Panc1 (cell line): ENCODE measurements at regions not wholly inside any gene's neighbourhood (a gene's known extent, or its start where the extent isn't known, plus 50 kb on each side); places are given as distances from the start of the nearest gene placed in this dataset.

Source experiments
- ATAC-seq: fragments of 200-7000 bp; cut with Tn5 transposase; 2 replicates; pipeline ENCODE4 v1.9.1; 2020; ENCODE audit warnings: mild to moderate bottlenecking, moderate library complexity
- BruUV-seq: library from RNA; stranded (reverse); fragments of 400-500 nt; replicated peaks from 2 replicates; lab custom pipeline; 2021; lab: Mats Ljungman, UMichigan
- CTCF ChIA-PET: fragments of 300-600 bp; sonication (Branson Sonifier 250); formaldehyde crosslinking; loops from one replicate; lab custom pipeline; 2022; ENCODE audit warnings: antibody characterized with exemption; lab: Charles Lee
- POLR2A ChIA-PET: fragments of 300-600 bp; sonication (Branson Sonifier 250); formaldehyde crosslinking; loops from one replicate; lab custom pipeline; 2022; ENCODE audit warnings: antibody characterized with exemption; lab: Charles Lee
- DNase-seq: peaks from one replicate; pipeline ENCODE4 v3.0.0-alpha.2; 2010; ENCODE audit warnings: low read depth, low spot score
- H3K27ac ChIP-seq: 2 replicates; pipeline ENCODE4 v1.5.1; 2011; ENCODE audit warnings: mild to moderate bottlenecking, low read length, inconsistent platforms
- H3K27me3 ChIP-seq: fragments of 200-500 bp; sonication (Bioruptor generic); 2 replicates; pipeline ENCODE4 v1.6.0; 2014; ENCODE audit warnings: low read length, inconsistent platforms; ENCODE audit not compliant: control insufficient read depth, insufficient read depth
- H3K36me3 ChIP-seq: fragments of 200-500 bp; sonication (Bioruptor generic); 2 replicates; pipeline ENCODE4 v1.5.1; 2014; ENCODE audit warnings: inconsistent platforms, mild to moderate bottlenecking, low read length, moderate library complexity; ENCODE audit not compliant: control insufficient read depth, insufficient read depth
- H3K4me1 ChIP-seq: 2 replicates; pipeline ENCODE4 v1.5.1; 2011; ENCODE audit warnings: inconsistent platforms, mild to moderate bottlenecking, low read length, moderate library complexity; ENCODE audit not compliant: control insufficient read depth, insufficient read depth
- H3K4me3 ChIP-seq, 2 experiments: 2 replicates each; pipeline ENCODE4 v1.5.1; 2011 to 2012; ENCODE audit warnings: low read depth in 2 of 2, low read length in 2 of 2, mild to moderate bottlenecking in 2 of 2, inconsistent platforms in 1 of 2, moderate library complexity in 1 of 2
- H3K9me3 ChIP-seq: fragments of 200-500 bp; sonication (Bioruptor generic); 2 replicates; pipeline ENCODE4 v1.5.1; 2014; ENCODE audit warnings: low read depth, mild to moderate bottlenecking, inconsistent platforms, low read length, moderate library complexity; ENCODE audit not compliant: control insufficient read depth, insufficient read depth
- CTCF ChIP-seq: fragments of 450-650 bp; IDR thresholded peaks from 2 replicates; pipeline ENCODE4 v1.5.1; 2017; ENCODE audit warnings: mild to moderate bottlenecking
- POLR2AphosphoS5 ChIP-seq: IDR thresholded peaks from 2 replicates; pipeline ENCODE4 v1.6.1; 2012; ENCODE audit warnings: mild to moderate bottlenecking, low read depth, low read length, moderate library complexity
- REST ChIP-seq, 2 experiments: IDR thresholded peaks; 2 replicates each; pipeline ENCODE4 v1.6.1; 2011 to 2012; ENCODE audit warnings: low read depth in 2 of 2, control low read depth in 1 of 2, low read length in 1 of 2, mild to moderate bottlenecking in 1 of 2, moderate library complexity in 1 of 2; ENCODE audit not compliant: insufficient read depth in 1 of 2
- SIN3A ChIP-seq: IDR thresholded peaks from 2 replicates; pipeline ENCODE4 v1.6.1; 2012; ENCODE audit warnings: low read depth, mild to moderate bottlenecking, low read length, moderate library complexity, borderline replicate concordance; ENCODE audit not compliant: insufficient read depth
- TCF7L2 ChIP-seq: IDR thresholded peaks from 2 replicates; pipeline ENCODE4 v1.6.1; 2011; ENCODE audit warnings: mild to moderate bottlenecking, low read depth, low read length, inconsistent platforms
- in situ Hi-C: cut with HindIII; loops from 2 replicates; pipeline ENCODE4 v1.10.0; 2016; ENCODE audit warnings: low sequenced_read_pairs, low pct_unique_long_range_greater_than_20kb
- intact Hi-C: fragments of 100-400 bp; cut with micrococcal nuclease; formaldehyde crosslinking; loops from one replicate; pipeline ENCODE4 v1.10.0; 2022; ENCODE audit not compliant: unreplicated experiment

- POLR2A ChIA-PET = no interaction called here
- no peak for DNase-seq
- no peaks in the 10 kb centered on the region for H3K27me3 ChIP-seq
- in situ Hi-C loops (no loop called here), intact Hi-C loops (no loop called here)
- H3K27ac ChIP-seq = no peak overlapping the region
- no peak for ATAC-seq
- BruUV-seq = no TSS peak
- no peaks in the 10 kb centered on the region for H3K36me3 ChIP-seq
- H3K4me3 ChIP-seq = no peak overlapping the region
- no peaks in the 10 kb centered on the region for H3K4me1 ChIP-seq
- TF ChIP-seq TCF7L2 (no peak), POLR2AphosphoS5 (no peak), SIN3A (no peak), REST (IDR thresholded peaks at IDR 0.05; ENCODE audit: insufficient read depth in 1 of 2, low read depth in 2 of 2, low read length in 1 of 2) (no peak), CTCF (no peak)
- CTCF ChIA-PET = interaction anchor here (0.6 kb wide), 1 partner anchor 772 kb away, joined by 3 read pairs; no protein-coding TSS in a partner anchor
- no peaks in the 10 kb centered on the region for H3K9me3 ChIP-seq
Observed at GRCh38 chr5:121719255-121719654, 132.4 kb upstream of the FTMT start.

GRCh38 chr5:121725450-121725849, 126.2 kb upstream of the FTMT start:
- no TSS peak for BruUV-seq
- in situ Hi-C loops = no loop called here
- Histone ChIP-seq H3K27me3 (no peaks in the 10 kb centered on the region), H3K9me3 (no peaks in the 10 kb centered on the region), H3K4me3 (no peak overlapping the region), H3K4me1 (no peaks in the 10 kb centered on the region), H3K27ac (no peak overlapping the region), H3K36me3 (no peaks in the 10 kb centered on the region)
- no peak for TF ChIP-seq SIN3A
- ChIA-PET POLR2A (no interaction called here), CTCF (no interaction called here)
- ATAC-seq = no peak
- intact Hi-C loops = no loop called here
- no peak for DNase-seq

GRCh38 chr5:121726991-121727390, 124.7 kb upstream of the FTMT start:
- no peak for TF ChIP-seq SIN3A
- no peak for TF ChIP-seq CTCF
- no TSS peak for BruUV-seq
- H3K9me3 ChIP-seq = no peaks in the 10 kb centered on the region
- no peaks in the 10 kb centered on the region for H3K27me3 ChIP-seq
- no peak overlapping the region for H3K27ac ChIP-seq
- no peak overlapping the region for H3K4me3 ChIP-seq
- ChIA-PET CTCF (no interaction called here), POLR2A (no interaction called here)
- DNase-seq (no peak), ATAC-seq (no peak)
- in situ Hi-C loops = no loop called here
- intact Hi-C loops = no loop called here
- H3K4me1 ChIP-seq = no peaks in the 10 kb centered on the region
- H3K36me3 ChIP-seq = no peaks in the 10 kb centered on the region
